IMR-90 (cell line): ENCODE measurements at regions not wholly inside any gene's neighbourhood (a gene's known extent, or its start where the extent isn't known, plus 50 kb on each side); places are given as distances from the start of the nearest gene placed in this dataset.

Source experiments
- ATAC-seq: fragments of 200-7000 bp; cut with Tn5 transposase; 2 replicates; pipeline ENCODE4 v1.9.1; 2020; ENCODE audit warnings: low read depth, mild to moderate bottlenecking, moderate library complexity
- BruUV-seq: library from RNA; stranded (reverse); fragments of 400-500 nt; replicated peaks from 2 replicates; lab custom pipeline; 2021; lab: Mats Ljungman, UMichigan
- CTCF ChIA-PET: fragments of 300-600 bp; formaldehyde crosslinking; extraction: SDS; loops from one replicate; lab custom pipeline; 2021; ENCODE audit warnings: antibody characterized with exemption; lab: Yijun Ruan, JAX
- POLR2A ChIA-PET: fragments of 300-600 bp; sonication (Branson Sonifier 250); formaldehyde crosslinking; loops from one replicate; lab custom pipeline; 2022; ENCODE audit warnings: antibody characterized with exemption; ENCODE audit not compliant: unreplicated experiment; lab: Charles Lee
- DNase-seq: peaks from one replicate; pipeline ENCODE4 v3.0.0; 2013
- H2AFZ ChIP-seq: replicated peaks from 2 replicates; pipeline ENCODE3; 2013; ENCODE audit warnings: low read length, mild to moderate bottlenecking; ENCODE audit not compliant: poor library complexity
- H2AK5ac ChIP-seq: 2 replicates; pipeline ENCODE4 v1.6.1; 2013; ENCODE audit warnings: low read depth, low read length, inconsistent platforms
- H2AK9ac ChIP-seq: replicated peaks from 2 replicates; pipeline ENCODE3; 2013; ENCODE audit warnings: mild to moderate bottlenecking, low read depth, low read length, moderate library complexity; ENCODE audit not compliant: poor library complexity
- H2BK120ac ChIP-seq: 2 replicates; pipeline ENCODE4 v1.6.1; 2013; ENCODE audit warnings: low read depth, low read length, inconsistent platforms
- H2BK15ac ChIP-seq: 3 replicates; pipeline ENCODE4 v1.6.1; 2013; ENCODE audit warnings: low read depth, low read length, inconsistent platforms
- H2BK20ac ChIP-seq: 2 replicates; pipeline ENCODE4 v1.6.1; 2013; ENCODE audit warnings: low read depth, mild to moderate bottlenecking, inconsistent platforms, low read length, moderate library complexity
- H2BK5ac ChIP-seq: 2 replicates; pipeline ENCODE4 v1.6.1; 2013; ENCODE audit warnings: mild to moderate bottlenecking, low read depth, low read length, inconsistent platforms; ENCODE audit not compliant: poor library complexity, severe bottlenecking
- H3K14ac ChIP-seq: replicated peaks from 2 replicates; pipeline ENCODE4 v1.6.1; 2013; ENCODE audit warnings: low read depth, low read length, inconsistent platforms
- H3K18ac ChIP-seq: 2 replicates; pipeline ENCODE4 v1.6.1; 2013; ENCODE audit warnings: low read depth, low read length, control low read depth
- H3K23ac ChIP-seq: 2 replicates; pipeline ENCODE4 v1.6.1; 2013; ENCODE audit warnings: low read depth, low read length, inconsistent platforms
- H3K27ac ChIP-seq: 2 replicates; pipeline ENCODE4 v1.5.1; 2013; ENCODE audit warnings: mild to moderate bottlenecking, control low read depth, low read length; ENCODE audit not compliant: insufficient read depth
- H3K27me3 ChIP-seq: 2 replicates; pipeline ENCODE4 v1.6.1; 2013; ENCODE audit warnings: low read length; ENCODE audit not compliant: control insufficient read depth, insufficient read depth
- H3K36me3 ChIP-seq: 2 replicates; pipeline ENCODE4 v1.6.1; 2013; ENCODE audit warnings: low read length, mixed read lengths; ENCODE audit not compliant: control insufficient read depth, insufficient read depth
- H3K4ac ChIP-seq: 2 replicates; pipeline ENCODE4 v1.6.1; 2013; ENCODE audit warnings: low read depth, low read length, inconsistent platforms
- H3K4me1 ChIP-seq: 2 replicates; pipeline ENCODE4 v1.6.1; 2013; ENCODE audit warnings: low read length, mixed read lengths; ENCODE audit not compliant: control insufficient read depth, insufficient read depth
- H3K4me2 ChIP-seq: 2 replicates; pipeline ENCODE4 v1.6.1; 2013; ENCODE audit warnings: low read depth, mild to moderate bottlenecking, control low read depth, low read length, moderate library complexity
- H3K4me3 ChIP-seq: 2 replicates; pipeline ENCODE4 v1.5.1; 2013; ENCODE audit warnings: low read depth, mild to moderate bottlenecking, control low read depth, low read length, moderate library complexity; ENCODE audit not compliant: insufficient read depth
- H3K56ac ChIP-seq: 2 replicates; pipeline ENCODE4 v1.6.1; 2013; ENCODE audit warnings: low read length, inconsistent platforms; ENCODE audit not compliant: insufficient read depth; ENCODE audit errors: extremely low read depth
- H3K79me1 ChIP-seq, 2 experiments: 2 replicates each; pipeline ENCODE4 v1.6.1; 2013; ENCODE audit warnings: low read length in 2 of 2, inconsistent platforms in 1 of 2, low read depth in 1 of 2
- H3K9ac ChIP-seq: 2 replicates; pipeline ENCODE4 v1.6.1; 2013; ENCODE audit warnings: low read depth, low read length, control low read depth
- H3K9me1 ChIP-seq: 2 replicates; pipeline ENCODE4 v1.6.1; 2013; ENCODE audit warnings: low read length, inconsistent platforms; ENCODE audit not compliant: insufficient read depth
- H3K9me3 ChIP-seq: 2 replicates; pipeline ENCODE4 v1.6.1; 2013; ENCODE audit warnings: low read length; ENCODE audit not compliant: control insufficient read depth, insufficient read depth
- H4K20me1 ChIP-seq: 2 replicates; pipeline ENCODE4 v1.6.1; 2013; ENCODE audit warnings: low read length, inconsistent platforms; ENCODE audit not compliant: insufficient read depth
- H4K5ac ChIP-seq: 2 replicates; pipeline ENCODE4 v1.6.1; 2013; ENCODE audit warnings: mild to moderate bottlenecking, low read depth, low read length, control low read depth
- H4K8ac ChIP-seq, 2 experiments: 2 replicates each; pipeline ENCODE4 v1.6.1; 2013; ENCODE audit warnings: low read depth in 2 of 2, low read length in 2 of 2, control low read depth in 1 of 2, inconsistent platforms in 1 of 2
- H4K91ac ChIP-seq: 2 replicates; pipeline ENCODE4 v1.6.1; 2013; ENCODE audit warnings: low read depth, low read length, inconsistent platforms; ENCODE audit not compliant: insufficient read depth
- BHLHE40 ChIP-seq: fragments of 150-350 bp; IDR thresholded peaks from 2 replicates; pipeline ENCODE4 v1.6.1; 2016; ENCODE audit warnings: mild to moderate bottlenecking, low read depth, low read length
- CEBPB ChIP-seq: IDR thresholded peaks from 2 replicates; pipeline ENCODE4 v1.6.1; 2012; ENCODE audit warnings: low read depth, low read length, improper control_type of control experiment
- CHD1 ChIP-seq: IDR thresholded peaks from 2 replicates; pipeline ENCODE4 v1.6.1; 2012; ENCODE audit warnings: low read depth, low read length, improper control_type of control experiment
- CTCF ChIP-seq: conservative IDR thresholded peaks from 2 replicates; pipeline ENCODE4 v1.5.1; 2012; ENCODE audit warnings: mild to moderate bottlenecking, low read depth, low read length, improper control_type of control experiment
- ELK1 ChIP-seq: fragments of 150-350 bp; IDR thresholded peaks from 2 replicates; pipeline ENCODE4 v1.6.1; 2016; ENCODE audit warnings: low read depth, mild to moderate bottlenecking, low read length, moderate library complexity, borderline replicate concordance
- NFE2L2 ChIP-seq: fragments of 150-350 bp; IDR thresholded peaks from 2 replicates; pipeline ENCODE4 v1.6.1; 2016; ENCODE audit warnings: low read depth, mild to moderate bottlenecking, low read length
- dilution Hi-C: fragments of 300-500 bp; cut with HindIII; formaldehyde crosslinking; loops from one replicate; pipeline ENCODE4 v1.14.3; 2018; ENCODE audit warnings: low sequenced_read_pairs; ENCODE audit not compliant: unreplicated experiment
- in situ Hi-C: fragments of 300-500 bp; cut with MboI; formaldehyde crosslinking; loops from 3 replicates; pipeline ENCODE4 v1.14.3; 2019; ENCODE audit warnings: low sequenced_read_pairs, inconsistent platforms, mixed read lengths
- intact Hi-C: fragments of 100-400 bp; cut with micrococcal nuclease; formaldehyde crosslinking; loops from 2 replicates; pipeline ENCODE4 v1.10.0; 2022

GRCh38 chr4:125784741-125785140, 470.0 kb downstream of the FAT4 start:
- Histone ChIP-seq H3K9me3 (no peaks in the 10 kb centered on the region), H2AK5ac (no peak overlapping the region), H3K18ac (no peak overlapping the region), H3K4me3 (no peak overlapping the region), H4K20me1 (no peaks in the 10 kb centered on the region), H3K9me1 (no peaks in the 10 kb centered on the region), H3K4me1 (no peaks in the 10 kb centered on the region), H4K5ac (no peak overlapping the region), H3K4ac (no peak overlapping the region), H2AFZ (no peak overlapping the region), H3K9ac (no peak overlapping the region), H2BK20ac (no peak overlapping the region), H3K27me3 (no peaks in the 10 kb centered on the region), H3K23ac (no peak overlapping the region), H3K27ac (no peak overlapping the region), H2AK9ac (no peak overlapping the region), H3K14ac (no peak overlapping the region), H3K79me1 (no peaks in the 10 kb centered on the region), H3K36me3 (no peaks in the 10 kb centered on the region), H3K56ac (no peak overlapping the region), H4K8ac (no peak overlapping the region), H4K91ac (no peak overlapping the region), H2BK15ac (no peak overlapping the region), H2BK120ac (no peak overlapping the region), H2BK5ac (no peak overlapping the region), H3K4me2 (no peak overlapping the region)
- CTCF ChIA-PET, result interaction anchor here (0.6 kb wide), 1 partner anchor 717 kb away, joined by 3 read pairs; no protein-coding TSS in a partner anchor
- BruUV-seq, result no TSS peak
- intact Hi-C loops, result no loop called here
- dilution Hi-C loops, result no loop called here
- ATAC-seq (no peak), DNase-seq (no peak)
- POLR2A ChIA-PET, result no interaction called here
- in situ Hi-C loops, result no loop called here
- no peak for TF ChIP-seq ELK1
- no peak for TF ChIP-seq BHLHE40
- no peak for TF ChIP-seq CTCF
- TF ChIP-seq CHD1, result no peak
- no peak for TF ChIP-seq NFE2L2
- no peak for TF ChIP-seq CEBPB
